SK-N-SH treated with all-trans-retinoic acid at 6 μM for 48 hours (cell line): ENCODE measurements at regions not wholly inside any gene's neighbourhood (a gene's known extent, or its start where the extent isn't known, plus 50 kb on each side); places are given as distances from the start of the nearest gene placed in this dataset.
"Not testable (repeated sequence)": the region's sequence is repeated elsewhere in the genome, so short reads cannot be mapped to it uniquely, and the experiment has no call there.

Experiments
- ATAC-seq: fragments of 200-7000 bp; cut with Tn5 transposase; 3 replicates; pipeline ENCODE4 v1.9.1; 2020; ENCODE audit warnings: mild to moderate bottlenecking, moderate library complexity
- ARNTL ChIP-seq: fragments of 450-650 bp; formaldehyde crosslinking; IDR thresholded peaks from 2 replicates; pipeline ENCODE4 v1.5.0; 2020; ENCODE audit warnings: low read depth, mild to moderate bottlenecking, moderate library complexity, borderline replicate concordance
- BACH2 ChIP-seq: fragments of 250-450 bp; sonication (Bioruptor Pico); IDR thresholded peaks from 2 replicates; pipeline ENCODE4 v1.9.0; 2021; ENCODE audit warnings: mild to moderate bottlenecking, borderline replicate concordance
- CREB5 ChIP-seq: fragments of 250-450 bp; sonication (Bioruptor Pico); IDR thresholded peaks from 2 replicates; pipeline ENCODE4 v1.5.1; 2020; ENCODE audit warnings: low read depth, mild to moderate bottlenecking, moderate library complexity
- CSDC2 ChIP-seq: fragments of 250-450 bp; sonication (Bioruptor Pico); IDR thresholded peaks from 2 replicates; pipeline ENCODE4 v1.5.0; 2020; ENCODE audit warnings: mild to moderate bottlenecking, moderate library complexity
- CSRNP3 ChIP-seq: fragments of 250-450 bp; sonication (Bioruptor Pico); IDR thresholded peaks from 2 replicates; pipeline ENCODE4 v1.5.1; 2021; ENCODE audit warnings: mild to moderate bottlenecking, moderate library complexity
- ESRRG ChIP-seq: fragments of 250-450 bp; sonication (Bioruptor Pico); IDR thresholded peaks from 2 replicates; pipeline ENCODE4 v1.6.1; 2021; ENCODE audit warnings: mild to moderate bottlenecking
- GLIS3 ChIP-seq: fragments of 250-450 bp; sonication (Bioruptor Pico); IDR thresholded peaks from 2 replicates; pipeline ENCODE4 v1.5.0; 2020; ENCODE audit warnings: mild to moderate bottlenecking, moderate library complexity
- ISL1 ChIP-seq: fragments of 250-450 bp; sonication (Bioruptor Pico); IDR thresholded peaks from 2 replicates; pipeline ENCODE4 v2.1.2; 2022; ENCODE audit warnings: mild to moderate bottlenecking, moderate library complexity
- OSR1 ChIP-seq: fragments of 250-450 bp; sonication (Bioruptor Pico); IDR thresholded peaks from 2 replicates; pipeline ENCODE4 v1.8.0; 2022; ENCODE audit warnings: moderate library complexity, mild to moderate bottlenecking, inconsistent platforms
- PATZ1 ChIP-seq: fragments of 250-450 bp; sonication (Bioruptor Pico); IDR thresholded peaks from 2 replicates; pipeline ENCODE4 v1.8.0; 2020; ENCODE audit warnings: mild to moderate bottlenecking, moderate library complexity, borderline replicate concordance
- POU6F1 ChIP-seq: fragments of 250-450 bp; sonication (Bioruptor Pico); IDR thresholded peaks from 2 replicates; pipeline ENCODE4 v1.8.0; 2021; ENCODE audit warnings: low read depth, mild to moderate bottlenecking, moderate library complexity, borderline replicate concordance
- RARB ChIP-seq: fragments of 250-450 bp; sonication (Bioruptor Pico); IDR thresholded peaks from 2 replicates; pipeline ENCODE4 v1.8.0; 2021; ENCODE audit warnings: mild to moderate bottlenecking, moderate library complexity
- SNAI2 ChIP-seq: fragments of 250-450 bp; sonication (Bioruptor Pico); IDR thresholded peaks from 2 replicates; pipeline ENCODE4 v1.5.0; 2020; ENCODE audit warnings: mild to moderate bottlenecking, moderate library complexity
- TCF4 ChIP-seq: fragments of 250-450 bp; sonication (Bioruptor Pico); IDR thresholded peaks from 2 replicates; pipeline ENCODE4 v1.8.0; 2021; ENCODE audit warnings: mild to moderate bottlenecking, moderate library complexity, borderline replicate concordance
- TOX ChIP-seq: fragments of 250-450 bp; sonication (Bioruptor Pico); IDR thresholded peaks from 2 replicates; pipeline ENCODE4 v1.8.0; 2021; ENCODE audit warnings: mild to moderate bottlenecking, moderate library complexity, borderline replicate concordance
- ZFP3 ChIP-seq: fragments of 250-450 bp; sonication (Bioruptor Pico); IDR thresholded peaks from 2 replicates; pipeline ENCODE4 v1.5.0; 2020; ENCODE audit warnings: mild to moderate bottlenecking, moderate library complexity
- ZNF565 ChIP-seq: fragments of 450-650 bp; formaldehyde crosslinking; conservative IDR thresholded peaks from 2 replicates; pipeline ENCODE4 v1.5.0; 2020; ENCODE audit warnings: low read depth, mild to moderate bottlenecking, moderate library complexity
- ZNF70 ChIP-seq: fragments of 450-650 bp; formaldehyde crosslinking; IDR thresholded peaks from 2 replicates; pipeline ENCODE4 v1.5.0; 2020; ENCODE audit warnings: mild to moderate bottlenecking, moderate library complexity
- ZNF8 ChIP-seq: fragments of 450-650 bp; formaldehyde crosslinking; IDR thresholded peaks from 2 replicates; pipeline ENCODE4 v1.5.0; 2020; ENCODE audit warnings: mild to moderate bottlenecking, moderate library complexity

- no peak for TF ChIP-seq PATZ1 (CRISPR knock-in tag)
- ATAC-seq, result no peak
These were observed 106.2 kb downstream of the KCNJ12 start for GRCh38 chr17:21482189-21482865.

GRCh38 chr17:21488043-21488442, 111.9 kb downstream of the KCNJ12 start:
- not testable (repeated sequence) for ATAC-seq

GRCh38 chr17:21493993-21494392, 117.8 kb downstream of the KCNJ12 start:
- ATAC-seq, result no peak
- TF ChIP-seq ZNF70 (no peak), ZNF8 (no peak), SNAI2 (CRISPR knock-in tag) (no peak), GLIS3 (no peak), PATZ1 (CRISPR knock-in tag) (no peak), OSR1 (CRISPR knock-in tag) (no peak), ZFP3 (CRISPR knock-in tag) (no peak)

GRCh38 chr17:21495281-21495680, 119.1 kb downstream of the KCNJ12 start:
- ATAC-seq, result no peak
- TF ChIP-seq CREB5 (CRISPR knock-in tag), result no peak
- TF ChIP-seq ISL1 (CRISPR knock-in tag), result no peak
- TF ChIP-seq POU6F1 (CRISPR knock-in tag), result no peak
- no peak for TF ChIP-seq ARNTL (CRISPR knock-in tag)
- TF ChIP-seq SNAI2 (CRISPR knock-in tag), result no peak
- TF ChIP-seq RARB (CRISPR knock-in tag), result no peak
- TF ChIP-seq BACH2 (CRISPR knock-in tag), result no peak
- TF ChIP-seq TOX, result no peak
- TF ChIP-seq ZNF565 (CRISPR knock-in tag), result no peak
- no peak for TF ChIP-seq TCF4
- TF ChIP-seq OSR1 (CRISPR knock-in tag), result no peak
- no peak for TF ChIP-seq CSRNP3 (CRISPR knock-in tag)
- TF ChIP-seq PATZ1 (CRISPR knock-in tag), result no peak
- TF ChIP-seq CSDC2 (CRISPR knock-in tag), result no peak
- TF ChIP-seq ESRRG (CRISPR knock-in tag), result no peak
- TF ChIP-seq ZNF8, result no peak
- TF ChIP-seq, all 23 proteins: peak for 0
